Psoas muscle (tissue), 7 donors: ENCODE measurements at regions not wholly inside any gene's neighbourhood (a gene's known extent, or its start where the extent isn't known, plus 50 kb on each side); places are given as distances from the start of the nearest gene placed in this dataset.

Experiments used
- ATAC-seq, 4 donors: fragments of 200-7000 bp; cut with Tn5 transposase; one replicate each; pipeline ENCODE4 v1.9.1; 2020; ENCODE audit warnings: moderate library complexity in 3 of 4, mild to moderate bottlenecking in 2 of 4
- DNase-seq, 2 donors: peaks; one replicate each; pipeline ENCODE4 v3.0.0-alpha.2; 2020
- H3K27ac ChIP-seq: fragments of 200-600 bp; one replicate; pipeline ENCODE4 v1.8.0; 2022
- H3K27me3 ChIP-seq, 3 donors: fragments of 200-600 bp in 1 of 3; one replicate each; pipeline versions ENCODE4 v1.6.1 to v1.8.0; 2013 to 2022; ENCODE audit warnings: low read length in 2 of 3, mild to moderate bottlenecking in 2 of 3, moderate library complexity in 1 of 3; ENCODE audit not compliant: insufficient read depth in 3 of 3
- H3K36me3 ChIP-seq, 2 donors: fragments of 200-600 bp in 1 of 2; one replicate each; pipeline versions ENCODE4 v1.6.1 to v1.8.0; 2013 to 2022; ENCODE audit warnings: low read depth in 1 of 2, mild to moderate bottlenecking in 1 of 2, moderate library complexity in 1 of 2; ENCODE audit not compliant: insufficient read depth in 1 of 2
- H3K4me1 ChIP-seq: fragments of 200-600 bp; one replicate; pipeline ENCODE4 v1.8.0; 2022
- H3K4me3 ChIP-seq: fragments of 200-600 bp; one replicate; pipeline ENCODE4 v1.8.0; 2022; ENCODE audit warnings: mild to moderate bottlenecking
- H3K9me3 ChIP-seq: fragments of 200-600 bp; one replicate; pipeline ENCODE4 v1.8.0; 2022
- CTCF ChIP-seq: fragments of 200-600 bp; IDR thresholded peaks from one replicate; pipeline ENCODE4 v1.8.0; 2022; ENCODE audit warnings: antibody characterized with exemption
- WGBS, 3 donors: extraction: QIAGEN DNeasy Blood & Tissue Kit; methylation state at CpG; one replicate each; pipeline versions ENCODE4 v1.1.6 to v1.1.7; 2013; 5-methylcytosine and 5-hydroxymethylcytosine counted together
- intact Hi-C, 2 donors: fragments of 100-400 bp; cut with DNase I; formaldehyde crosslinking; loops; one replicate each; pipeline versions ENCODE4 v1.11.0 to v1.14.2; 2022
- donor health status: healthy with polysubstance abuse.
- donor health status: DM: no; HTN: no; CAD: no; lungs with moderate emphysema.
- donor health status: Bipolar disorder and iron deficiency.
- donor health status: healthy.
- donor health status: DM: yes; HTN: yes; CAD: no.
- donor health status: DM: no; HTN: no; CAD: no.
- donor health status: DM: yes; HTN: yes; CAD: no.

GRCh38 chr1:208601561-208601960 is 357.4 kb upstream of the PLXNA2 start:
- Histone ChIP-seq H3K27me3 (no peaks in the 10 kb centered on the region), H3K4me1 (peaks cover 4% of the 10 kb centered on the region), H3K36me3 (no peaks in the 10 kb centered on the region), H3K4me3 (no peak overlapping the region), H3K27ac (no peak overlapping the region), H3K9me3 (no peaks in the 10 kb centered on the region)
- ATAC-seq: no peak
- DNase-seq: no peak
- intact Hi-C loops: no loop called here
- WGBS, 3 donors: 16 to 20% (median 18%) methylated on average over 3 of the region's 3 CpGs
- no peak for TF ChIP-seq CTCF

GRCh38 chr1:208603721-208604120 is 359.5 kb upstream of the PLXNA2 start:
- peaks cover 4% of the 10 kb centered on the region for H3K4me1 ChIP-seq
- DNase-seq (no peak), ATAC-seq (no peak)
- no peak overlapping the region for H3K4me3 ChIP-seq
- no peaks in the 10 kb centered on the region for H3K9me3 ChIP-seq
- 49 to 78% (median 73%) methylated on average over 2 of the region's 2 CpGs for WGBS, 3 donors
- no peak for TF ChIP-seq CTCF
- H3K27me3 ChIP-seq: no peaks in the 10 kb centered on the region
- H3K36me3 ChIP-seq: no peaks in the 10 kb centered on the region
- H3K27ac ChIP-seq: no peak overlapping the region
- intact Hi-C loops: no loop called here

- Histone ChIP-seq H3K27me3 (no peaks in the 10 kb centered on the region), H3K4me1 (peaks cover 4% of the 10 kb centered on the region), H3K9me3 (no peaks in the 10 kb centered on the region), H3K36me3 (no peaks in the 10 kb centered on the region), H3K4me3 (no peak overlapping the region), H3K27ac (no peak overlapping the region)
- DNase-seq: no peak
- intact Hi-C loops: no loop called here
- WGBS, 3 donors: 67 to 71% (median 70%) methylated on average over 4 of the region's 4 CpGs
- ATAC-seq: no peak
- TF ChIP-seq CTCF: no peak
These were observed 360.1 kb upstream of the PLXNA2 start for GRCh38 chr1:208604295-208604694.

- ATAC-seq (no peak), DNase-seq (no peak)
- intact Hi-C loops: no loop called here
- no peaks in the 10 kb centered on the region for H3K9me3 ChIP-seq
- no peak overlapping the region for H3K4me3 ChIP-seq
- H3K36me3 ChIP-seq: no peaks in the 10 kb centered on the region
- TF ChIP-seq CTCF: no peak
- H3K4me1 ChIP-seq: peaks cover 1% of the 10 kb centered on the region
- 72 to 77% (median 76%) methylated on average over 3 of the region's 3 CpGs for WGBS, 3 donors
- H3K27me3 ChIP-seq: no peaks in the 10 kb centered on the region
- H3K27ac ChIP-seq: no peak overlapping the region
These were observed 362.8 kb upstream of the PLXNA2 start for GRCh38 chr1:208606959-208607358.

GRCh38 chr1:208607616-208608015 is 363.4 kb upstream of the PLXNA2 start:
- DNase-seq (no peak), ATAC-seq (no peak)
- H3K4me3 ChIP-seq: no peak overlapping the region
- TF ChIP-seq CTCF: no peak
- H3K27me3 ChIP-seq: no peaks in the 10 kb centered on the region
- no peaks in the 10 kb centered on the region for H3K9me3 ChIP-seq
- no peaks in the 10 kb centered on the region for H3K4me1 ChIP-seq
- WGBS, 3 donors: 76 to 83% (median 79%) methylated on average over 1 of the region's 1 CpG
- intact Hi-C loops: no loop called here
- H3K36me3 ChIP-seq: no peaks in the 10 kb centered on the region
- no peak overlapping the region for H3K27ac ChIP-seq
